ENCODE measurements at regions not wholly inside any gene's neighbourhood (a gene's known extent, or its start where the extent isn't known, plus 50 kb on each side); places are given as distances from the start of the nearest gene placed in this dataset.
"Not testable (repeated sequence)": the region's sequence is repeated elsewhere in the genome, so short reads cannot be mapped to it uniquely, and the experiment has no call there.

DNA sequence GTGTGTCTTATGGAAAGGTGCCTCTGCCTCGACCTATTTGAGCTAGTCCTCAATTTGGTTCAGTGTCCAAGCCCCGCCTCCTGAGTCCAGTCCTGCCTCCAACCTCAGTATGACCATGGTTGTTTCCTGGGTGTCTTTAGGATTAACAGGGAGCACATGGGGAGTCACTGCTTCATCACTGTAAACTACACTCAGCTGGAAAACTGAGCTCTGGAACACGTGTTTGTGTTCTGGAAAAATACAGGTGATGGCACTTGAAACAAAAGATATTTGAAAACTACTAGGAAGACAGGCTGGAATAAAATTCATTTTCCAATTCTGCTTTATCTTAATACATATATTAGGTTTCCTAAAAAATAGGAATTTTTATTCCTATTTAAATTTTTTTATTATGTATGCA lies 1187.3 kb upstream of the TMEM132C start:
- DNase-seq (ENCODE audit: low spot score), result no peak

- DNase-seq (ENCODE audit: low spot score), result no peak
Observed at GRCh38 chr12:127081058-127081457, 1185.9 kb upstream of the TMEM132C start.

GRCh38 chr12:127083008-127083949 lies 1183.7 kb upstream of the TMEM132C start:
- peak; percentile 40 for DNase-seq (ENCODE audit: low spot score)

DNA sequence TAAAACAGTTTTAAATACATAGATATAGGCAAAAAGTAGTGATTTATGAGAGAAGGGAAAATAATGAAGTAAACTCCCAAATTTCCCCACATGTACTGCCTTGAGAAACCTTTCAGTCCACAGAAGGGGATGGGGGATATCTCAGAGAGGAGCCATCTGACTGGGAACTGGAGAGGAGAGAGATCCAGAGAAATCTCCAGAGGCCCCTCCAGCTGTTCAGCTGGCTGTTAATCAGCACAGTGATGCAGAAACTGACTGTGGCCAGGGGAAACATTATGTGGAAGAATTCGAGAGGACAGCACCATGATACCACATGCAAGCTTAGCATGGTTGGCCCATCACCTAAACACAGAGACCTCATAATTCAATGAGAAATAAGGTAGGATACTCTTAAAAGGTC lies 1165.9 kb upstream of the TMEM132C start:
- no peak for DNase-seq (ENCODE audit: low spot score)

DNA sequence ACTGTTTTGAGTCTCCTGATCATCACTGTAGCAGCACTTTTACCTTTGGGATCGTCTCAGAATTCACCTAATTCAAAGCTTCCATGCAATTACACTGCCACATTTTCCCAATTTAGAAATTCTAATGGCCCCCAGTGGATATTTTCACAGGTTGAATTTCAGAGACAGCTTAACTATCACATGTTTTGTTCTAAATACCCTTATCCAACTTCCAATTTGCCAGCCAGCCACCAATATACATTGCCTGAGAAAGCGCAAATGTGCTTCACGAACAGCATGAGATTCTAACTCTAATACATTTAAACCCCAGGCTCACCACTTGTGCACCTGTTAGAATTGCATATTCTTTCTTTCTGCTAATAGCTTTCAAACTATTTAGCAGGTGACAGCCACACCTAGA lies 1160.9 kb upstream of the TMEM132C start:
- DNase-seq (ENCODE audit: low spot score), result no peak

- no peak for DNase-seq (ENCODE audit: low spot score)
Observed at GRCh38 chr12:127106697-127107096, 1160.3 kb upstream of the TMEM132C start.

GRCh38 chr12:127107744-127108143 lies 1159.2 kb upstream of the TMEM132C start:
- DNase-seq (ENCODE audit: low spot score), result no peak

DNA sequence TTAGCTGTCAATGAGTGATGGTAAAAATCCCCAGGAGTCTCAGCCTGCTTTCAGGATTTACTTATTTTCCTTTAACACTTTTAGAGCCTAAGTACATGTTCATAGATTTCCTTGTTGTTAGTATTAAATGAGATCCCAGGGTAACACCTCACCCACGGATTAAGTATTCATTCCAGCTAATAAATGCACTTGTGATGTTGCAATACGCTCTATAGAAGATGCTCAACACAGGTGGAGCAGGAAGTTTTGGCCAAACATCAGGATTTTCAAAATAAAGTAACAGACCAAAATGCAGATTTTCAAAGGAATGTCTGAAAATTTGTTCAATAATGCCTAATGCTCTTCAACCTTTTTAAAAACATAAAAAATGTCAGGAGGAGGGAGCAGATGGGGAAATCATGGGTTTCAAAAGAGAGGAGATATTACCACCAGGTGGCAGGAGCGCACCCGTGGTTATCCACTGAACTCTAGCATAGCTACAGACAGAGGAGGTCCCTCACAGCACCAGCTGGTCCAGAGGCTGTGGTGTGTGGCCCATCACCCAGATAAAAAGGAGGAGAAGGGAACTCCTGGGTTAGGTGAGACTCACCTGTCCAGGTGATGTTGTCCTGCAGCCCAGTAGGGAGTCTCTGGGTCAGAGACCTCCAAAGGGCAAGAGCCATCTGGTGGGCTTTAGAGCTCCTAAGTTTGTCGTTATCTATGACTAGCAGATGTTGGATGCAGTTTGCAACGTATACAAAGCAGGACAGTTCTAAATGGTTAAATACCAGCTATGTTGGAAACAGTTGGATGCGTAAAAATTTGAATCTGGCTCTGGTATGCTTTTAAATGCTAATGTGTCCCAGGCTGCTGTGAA lies 1158.4 kb upstream of the TMEM132C start:
- DNase-seq (ENCODE audit: low spot score), result peak; percentile 37

GRCh38 chr12:127113945-127114344 lies 1153.0 kb upstream of the TMEM132C start:
- DNase-seq (ENCODE audit: low spot score), result no peak

- no peak for DNase-seq (ENCODE audit: low spot score)
Observed at GRCh38 chr12:127115468-127116035, 1151.4 kb upstream of the TMEM132C start.

DNA sequence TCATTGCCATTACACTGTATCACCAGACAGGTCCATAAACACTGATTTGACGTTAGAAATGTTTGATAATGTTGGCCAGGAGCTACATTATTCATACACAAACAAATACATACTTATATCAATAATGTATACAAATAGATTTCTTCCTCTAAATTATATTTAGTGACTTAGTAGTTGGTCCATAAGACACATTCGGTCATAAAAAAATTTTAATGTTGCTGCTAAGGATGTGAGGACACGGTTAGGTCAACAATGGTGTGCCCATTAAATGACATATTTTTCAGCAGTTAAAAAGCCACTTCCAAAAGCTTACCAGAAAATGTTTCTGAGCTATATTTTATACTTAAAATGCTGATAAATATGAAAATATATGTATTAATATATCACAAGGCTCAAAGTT lies 1148.7 kb upstream of the TMEM132C start:
- DNase-seq (ENCODE audit: low spot score), result no peak

DNA sequence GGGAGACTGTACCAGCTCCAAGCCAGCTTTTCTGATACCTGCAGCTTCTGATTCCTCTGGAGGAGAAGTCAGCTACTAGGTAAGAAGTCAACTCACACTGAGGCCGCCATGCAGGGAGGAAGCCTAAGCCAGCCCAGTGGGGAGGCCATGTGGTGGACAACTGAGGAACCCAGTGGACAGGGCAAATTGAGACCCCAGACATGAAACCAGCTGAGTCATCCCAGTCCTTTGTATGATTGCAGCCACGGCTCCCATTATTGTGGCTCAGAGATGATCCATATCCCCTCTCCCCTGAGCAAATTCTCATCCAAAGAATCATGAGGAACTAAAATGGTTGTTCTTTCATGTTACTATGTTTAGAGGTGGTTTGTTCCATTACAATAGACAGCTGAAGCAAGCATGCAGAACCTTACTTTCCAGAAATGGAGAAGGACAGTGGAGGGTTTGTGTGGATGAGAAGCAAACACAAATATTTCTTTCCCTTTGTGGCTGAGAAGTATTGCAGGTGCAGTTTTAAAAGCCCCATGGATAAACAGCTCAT lies 1147.3 kb upstream of the TMEM132C start:
- no peak for DNase-seq (ENCODE audit: low spot score)

- DNase-seq (ENCODE audit: low spot score), result no peak
Observed at GRCh38 chr12:127120851-127121250, 1146.1 kb upstream of the TMEM132C start.

DNA sequence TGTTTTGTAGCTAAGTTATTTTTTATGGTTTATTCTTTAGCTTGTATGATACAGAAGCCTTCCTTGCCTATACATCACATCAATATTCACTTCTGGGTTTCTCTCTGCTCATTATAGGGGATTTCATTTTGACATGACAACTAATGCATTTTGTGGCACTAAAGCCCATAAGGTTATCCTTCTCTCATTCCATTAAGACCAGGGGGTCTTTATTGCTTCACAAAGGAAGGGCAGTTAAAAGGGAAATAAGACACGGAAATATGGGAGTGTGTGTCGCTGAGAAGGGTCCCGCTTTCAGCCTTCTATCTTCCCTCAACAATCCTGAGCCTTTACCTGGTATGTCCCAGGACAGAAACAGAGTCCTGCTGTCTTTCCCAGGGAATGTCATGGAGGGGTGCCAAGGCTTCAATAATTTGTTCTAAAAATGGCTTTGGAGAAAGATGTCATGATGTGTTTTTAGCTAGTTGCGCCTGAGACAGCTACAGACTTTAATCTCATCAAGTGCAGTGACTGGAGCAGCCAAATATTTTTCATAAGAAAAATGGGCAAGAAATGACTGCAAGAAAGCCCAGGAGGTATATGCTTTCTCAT lies 1145.4 kb upstream of the TMEM132C start:
- DNase-seq (ENCODE audit: low spot score), result no peak

DNA sequence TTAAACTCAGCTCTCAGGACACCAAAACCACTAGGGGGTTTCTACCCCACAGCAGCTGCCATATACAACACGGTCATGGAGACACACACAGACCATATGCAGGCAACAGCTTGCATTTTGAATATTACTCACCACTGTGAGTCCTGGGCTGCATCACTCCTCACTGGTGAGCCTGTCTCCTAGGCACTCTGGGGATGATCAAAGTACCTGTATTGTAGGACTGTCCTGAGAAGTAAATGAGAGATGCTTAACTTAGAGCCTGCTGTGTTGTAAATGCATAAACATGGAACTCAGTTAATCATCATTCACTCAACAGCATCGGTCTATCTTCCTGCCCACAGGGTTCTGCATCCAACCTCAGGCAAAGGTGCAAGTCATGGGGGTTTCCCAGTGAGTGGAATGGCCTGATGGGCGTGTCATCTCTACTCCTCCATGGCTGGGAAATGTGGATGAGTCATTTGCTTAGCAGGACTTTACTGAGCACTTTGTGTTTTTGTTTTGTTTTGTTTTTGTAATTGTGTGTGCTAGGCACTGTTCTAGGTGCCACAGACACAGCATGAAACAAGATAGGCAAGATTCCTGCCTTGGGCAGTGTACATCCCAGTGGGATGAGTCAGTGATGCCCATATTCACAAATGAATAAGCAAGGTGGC lies 1141.2 kb upstream of the TMEM132C start:
- DNase-seq (ENCODE audit: low spot score), result peak; percentile 12

DNA sequence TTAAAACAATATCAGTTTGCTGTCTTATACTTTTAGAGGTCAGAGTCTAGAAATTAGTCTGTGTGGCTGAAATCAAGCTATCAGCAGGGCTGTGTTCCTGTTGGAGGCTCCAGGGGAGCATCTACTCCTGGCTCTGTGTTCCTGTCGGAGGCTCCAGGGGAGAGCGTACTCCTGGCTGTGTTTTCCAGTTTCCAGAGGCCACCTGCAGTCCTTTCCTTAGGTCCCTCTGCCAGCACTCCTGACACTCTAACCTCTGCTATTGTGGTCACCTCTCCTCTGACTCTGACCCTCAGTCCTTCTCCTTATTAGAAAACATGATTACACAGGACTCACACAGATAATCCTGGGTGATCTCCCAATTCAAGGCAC lies 1140.7 kb upstream of the TMEM132C start:
- DNase-seq (ENCODE audit: low spot score), result no peak

- DNase-seq (ENCODE audit: low spot score), result no peak
Observed at GRCh38 chr12:127127897-127128296, 1139.1 kb upstream of the TMEM132C start.

- DNase-seq (ENCODE audit: low spot score), result no peak
Observed at GRCh38 chr12:127130506-127131124, 1136.4 kb upstream of the TMEM132C start.

GRCh38 chr12:127133675-127134335 lies 1133.2 kb upstream of the TMEM132C start:
- DNase-seq (ENCODE audit: low spot score), result no peak

DNA sequence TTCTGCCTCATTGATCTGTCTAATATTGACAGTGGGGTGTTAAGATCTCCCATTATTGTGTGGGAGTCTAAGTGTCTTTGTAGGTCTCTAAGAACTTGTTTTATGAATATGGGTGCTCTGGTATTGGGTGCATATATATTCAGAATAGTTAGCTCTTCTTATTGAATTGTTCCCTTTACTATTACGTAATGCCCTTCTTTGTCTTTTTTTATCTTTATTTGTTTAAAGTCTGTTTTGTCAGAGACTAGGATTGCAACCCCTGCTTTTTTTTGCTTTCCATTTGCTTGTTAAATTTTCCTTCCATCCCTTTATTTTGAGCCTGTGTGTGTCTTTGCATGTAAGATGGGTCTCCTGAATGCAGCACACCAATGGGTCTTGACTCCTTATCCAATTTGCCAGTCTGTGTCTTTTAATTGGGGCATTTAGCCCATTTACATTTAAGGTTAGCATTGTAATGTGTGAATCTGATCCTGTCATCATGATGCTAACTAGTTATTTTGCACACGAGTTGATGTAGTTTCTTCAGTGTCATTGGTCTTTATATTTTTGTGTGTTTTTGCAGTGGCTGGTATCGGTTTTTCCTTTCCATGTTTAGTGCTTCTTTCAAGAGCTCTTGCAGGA lies 1126.0 kb upstream of the TMEM132C start:
- not testable (repeated sequence) for DNase-seq (ENCODE audit: low spot score)
